Activated CD8-positive, alpha-beta T cell treated with anti-CD3 and anti-CD28 coated beads for 36 hours (primary cell): ENCODE measurements at regions not wholly inside any gene's neighbourhood (a gene's known extent, or its start where the extent isn't known, plus 50 kb on each side); places are given as distances from the start of the nearest gene placed in this dataset.

Source experiments
- ATAC-seq: fragments of 200-7000 bp; cut with Tn5 transposase; one replicate; pipeline ENCODE4 v1.10.0; 2021; ENCODE audit warnings: mild to moderate bottlenecking, moderate library complexity
- CTCF ChIA-PET: fragments of 350-600 bp; sonication (Branson Sonifier 250); formaldehyde crosslinking; loops from one replicate; lab custom pipeline; 2021; ENCODE audit warnings: antibody characterized with exemption; lab: Charles Lee
- POLR2A ChIA-PET: fragments of 350-600 bp; sonication (Branson Sonifier 250); formaldehyde crosslinking; loops from one replicate; lab custom pipeline; 2021; ENCODE audit warnings: antibody characterized with exemption; lab: Charles Lee
- DNase-seq: peaks from one replicate; pipeline ENCODE4 v3.0.0-alpha.2; 2020
- H3K27ac Mint-ChIP-seq: one replicate; pipeline ENCODE4 v1.8.0; 2021; ENCODE audit warnings: mild to moderate bottlenecking, mixed read lengths
- H3K27me3 Mint-ChIP-seq: one replicate; pipeline ENCODE4 v1.8.0; 2021; ENCODE audit warnings: mixed read lengths
- H3K36me3 Mint-ChIP-seq: one replicate; pipeline ENCODE4 v1.8.0; 2021; ENCODE audit warnings: low read depth, mixed read lengths
- H3K4me1 Mint-ChIP-seq: one replicate; pipeline ENCODE4 v1.8.0; 2021; ENCODE audit warnings: low read depth, mixed read lengths
- H3K4me3 Mint-ChIP-seq: one replicate; pipeline ENCODE4 v1.8.0; 2021; ENCODE audit warnings: mild to moderate bottlenecking, moderate library complexity, mixed read lengths
- H3K9me3 Mint-ChIP-seq: one replicate; pipeline ENCODE4 v1.8.0; 2021; ENCODE audit warnings: mixed read lengths
- intact Hi-C: fragments of 100-400 bp; cut with micrococcal nuclease; formaldehyde crosslinking; loops from one replicate; pipeline ENCODE4 v1.10.0; 2022
- TF ChIP-seq, protein P1 (sequence below): fragments of 200-600 bp; IDR thresholded peaks from one replicate; pipeline ENCODE4 v1.8.0; 2022; ENCODE audit warnings: antibody characterized with exemption, mild to moderate bottlenecking

DNA sequence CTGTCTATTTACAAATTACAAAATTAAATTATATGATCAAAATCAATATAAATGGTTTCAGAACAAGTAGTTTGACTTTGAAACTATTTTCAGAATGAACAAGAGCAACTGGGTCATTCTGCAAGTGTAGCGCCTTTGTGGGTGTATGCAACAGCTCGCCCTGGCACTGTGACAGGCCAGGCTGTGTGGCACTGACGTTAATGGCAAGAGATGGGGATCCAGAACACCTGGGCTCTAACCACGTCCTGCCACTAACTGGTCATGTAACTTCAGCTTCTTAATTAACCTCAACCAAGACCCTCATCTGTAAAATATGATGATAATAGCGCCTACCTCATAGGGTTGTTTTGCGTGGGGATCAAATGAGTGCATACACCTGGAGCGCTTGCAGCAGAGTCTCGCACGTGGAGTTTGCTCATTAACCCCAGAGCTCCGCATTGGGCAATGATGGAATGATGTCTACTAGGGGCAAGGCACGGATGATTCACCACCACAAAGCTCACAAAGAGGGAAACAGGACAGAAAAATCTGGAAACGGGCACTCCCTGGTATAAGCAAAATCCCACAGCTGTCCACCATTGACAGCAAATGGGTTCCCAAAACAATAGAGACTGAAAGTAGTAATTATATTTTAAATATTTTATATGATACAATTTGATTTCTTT lies 639.4 kb downstream of the SEMA5A start:
- Mint-ChIP-seq H3K9me3 (no peaks in the 10 kb centered on the region), H3K27ac (no peak overlapping the region), H3K4me3 (no peak overlapping the region), H3K4me1 (no peaks in the 10 kb centered on the region), H3K36me3 (no peaks in the 10 kb centered on the region), H3K27me3 (no peaks in the 10 kb centered on the region)
- intact Hi-C loops: no loop called here
- TF ChIP-seq, protein P1, sequence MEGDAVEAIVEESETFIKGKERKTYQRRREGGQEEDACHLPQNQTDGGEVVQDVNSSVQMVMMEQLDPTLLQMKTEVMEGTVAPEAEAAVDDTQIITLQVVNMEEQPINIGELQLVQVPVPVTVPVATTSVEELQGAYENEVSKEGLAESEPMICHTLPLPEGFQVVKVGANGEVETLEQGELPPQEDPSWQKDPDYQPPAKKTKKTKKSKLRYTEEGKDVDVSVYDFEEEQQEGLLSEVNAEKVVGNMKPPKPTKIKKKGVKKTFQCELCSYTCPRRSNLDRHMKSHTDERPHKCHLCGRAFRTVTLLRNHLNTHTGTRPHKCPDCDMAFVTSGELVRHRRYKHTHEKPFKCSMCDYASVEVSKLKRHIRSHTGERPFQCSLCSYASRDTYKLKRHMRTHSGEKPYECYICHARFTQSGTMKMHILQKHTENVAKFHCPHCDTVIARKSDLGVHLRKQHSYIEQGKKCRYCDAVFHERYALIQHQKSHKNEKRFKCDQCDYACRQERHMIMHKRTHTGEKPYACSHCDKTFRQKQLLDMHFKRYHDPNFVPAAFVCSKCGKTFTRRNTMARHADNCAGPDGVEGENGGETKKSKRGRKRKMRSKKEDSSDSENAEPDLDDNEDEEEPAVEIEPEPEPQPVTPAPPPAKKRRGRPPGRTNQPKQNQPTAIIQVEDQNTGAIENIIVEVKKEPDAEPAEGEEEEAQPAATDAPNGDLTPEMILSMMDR: no peak
- CTCF ChIA-PET: no interaction called here
- POLR2A ChIA-PET: no interaction called here
- no peak for DNase-seq
- ATAC-seq: no peak

DNA sequence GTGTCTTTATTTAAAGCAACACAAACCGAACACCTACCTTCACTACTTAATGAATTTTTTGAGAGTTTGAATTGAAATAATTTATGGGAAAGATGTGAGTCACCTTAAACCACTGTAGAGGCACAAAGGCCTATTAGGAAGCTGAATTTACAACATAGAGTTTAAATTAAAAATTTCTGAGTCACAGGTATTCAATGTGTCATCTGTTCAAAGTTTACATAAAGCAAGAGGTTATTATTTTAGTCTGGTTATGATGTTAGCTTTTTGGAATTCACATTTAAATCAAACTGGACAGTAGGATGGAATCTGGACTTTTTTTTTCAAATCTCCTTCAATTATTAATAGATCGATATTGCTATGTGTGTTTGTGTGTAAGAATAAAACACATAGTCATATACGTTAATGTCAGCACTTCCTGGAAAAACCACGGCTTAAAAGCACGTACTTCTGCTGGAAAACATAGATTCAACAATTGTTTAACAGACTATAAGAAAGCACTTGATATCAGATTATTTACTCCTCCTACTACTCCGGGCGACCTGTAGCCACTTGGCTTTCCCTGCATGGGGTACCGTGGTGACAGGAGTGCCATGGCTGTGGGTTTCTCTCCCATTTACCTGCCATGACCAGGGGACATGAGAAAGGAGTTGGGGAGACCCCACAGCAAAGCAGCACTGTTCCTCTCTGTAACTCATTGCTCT lies 638.6 kb downstream of the SEMA5A start:
- ChIA-PET POLR2A (no interaction called here), CTCF (interaction anchor here (0.7 to 2.5 kb wide), 4 partner anchors 10 to 64 kb away, joined by 3 to 7 read pairs (median 4); no protein-coding TSS in a partner anchor)
- ATAC-seq: no peak
- Mint-ChIP-seq H3K36me3 (no peaks in the 10 kb centered on the region), H3K9me3 (no peaks in the 10 kb centered on the region), H3K27me3 (no peaks in the 10 kb centered on the region), H3K4me3 (no peak overlapping the region), H3K27ac (no peak overlapping the region), H3K4me1 (no peaks in the 10 kb centered on the region)
- no peak for DNase-seq
- intact Hi-C loops: no loop called here
- TF ChIP-seq, protein P1: no peak

DNA sequence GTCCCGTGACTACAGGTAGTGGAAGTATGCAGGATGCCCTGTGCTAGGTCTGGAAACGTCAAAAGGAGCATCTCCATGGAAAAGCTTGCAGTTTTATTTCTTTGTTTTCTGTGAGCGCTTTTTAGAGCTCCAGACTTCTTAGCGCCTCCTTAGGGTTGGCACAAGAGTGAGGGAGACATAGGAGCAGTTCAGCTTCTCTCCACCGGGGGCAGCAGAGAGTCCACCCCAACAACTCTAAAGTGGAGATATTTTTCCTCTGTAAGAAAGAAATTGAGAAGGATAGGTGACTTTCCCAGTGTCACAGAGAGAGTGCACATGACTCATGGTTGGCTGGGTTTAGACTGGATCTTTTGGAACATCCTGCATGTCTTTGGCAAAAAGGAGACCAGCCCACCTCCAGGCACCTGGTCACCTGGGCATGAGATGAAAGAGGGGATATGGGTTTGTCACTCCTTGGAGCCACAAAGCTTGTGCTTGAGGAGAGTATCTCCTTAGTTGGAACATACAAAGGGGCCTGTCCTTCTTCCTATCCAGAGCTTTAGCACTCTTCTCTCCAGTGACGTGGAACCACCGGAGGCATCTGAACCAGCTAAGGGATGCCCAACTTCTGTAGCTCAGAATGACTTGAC lies 637.7 kb downstream of the SEMA5A start:
- DNase-seq (peak; percentile 45), ATAC-seq (peak; percentile 56)
- no peaks in the 10 kb centered on the region for H3K9me3 Mint-ChIP-seq
- H3K4me3 Mint-ChIP-seq: no peak overlapping the region
- POLR2A ChIA-PET: no interaction called here
- CTCF ChIA-PET: interaction anchor here (0.7 to 2.5 kb wide), 5 partner anchors 11 to 65 kb away, joined by 3 to 7 read pairs (median 3); no protein-coding TSS in a partner anchor
- no peaks in the 10 kb centered on the region for H3K4me1 Mint-ChIP-seq
- H3K27me3 Mint-ChIP-seq: no peaks in the 10 kb centered on the region
- no peaks in the 10 kb centered on the region for H3K36me3 Mint-ChIP-seq
- H3K27ac Mint-ChIP-seq: no peak overlapping the region
- intact Hi-C loops: no loop called here
- TF ChIP-seq, protein P1: peak; percentile 72

DNA sequence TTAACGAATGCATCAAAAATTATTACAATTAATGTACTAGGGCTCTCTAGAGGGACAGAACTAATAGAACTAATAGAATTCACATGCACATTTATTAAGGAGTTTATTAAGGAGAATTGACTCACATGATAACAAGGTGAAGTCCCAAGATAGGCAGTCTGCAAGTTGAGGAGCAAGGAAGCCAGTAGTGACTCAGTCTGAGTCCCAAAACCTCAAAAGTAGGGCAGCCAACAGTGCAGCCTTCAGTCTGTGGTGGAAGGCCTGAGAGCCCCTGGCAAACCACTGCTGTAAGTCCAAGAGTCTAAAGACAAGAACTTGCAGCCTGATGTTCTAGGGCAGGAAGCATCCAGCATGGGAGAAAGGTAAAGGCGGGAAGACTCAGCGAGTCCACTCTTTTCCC lies 633.8 kb downstream of the SEMA5A start:
- TF ChIP-seq, protein P1: no peak
- Mint-ChIP-seq H3K27ac (no peak overlapping the region), H3K27me3 (no peaks in the 10 kb centered on the region), H3K4me3 (no peak overlapping the region), H3K36me3 (no peaks in the 10 kb centered on the region), H3K9me3 (peaks cover 7% of the 10 kb centered on the region), H3K4me1 (no peaks in the 10 kb centered on the region)
- ChIA-PET POLR2A (no interaction called here), CTCF (no interaction called here)
- intact Hi-C loops: no loop called here
- DNase-seq (no peak), ATAC-seq (no peak)

DNA sequence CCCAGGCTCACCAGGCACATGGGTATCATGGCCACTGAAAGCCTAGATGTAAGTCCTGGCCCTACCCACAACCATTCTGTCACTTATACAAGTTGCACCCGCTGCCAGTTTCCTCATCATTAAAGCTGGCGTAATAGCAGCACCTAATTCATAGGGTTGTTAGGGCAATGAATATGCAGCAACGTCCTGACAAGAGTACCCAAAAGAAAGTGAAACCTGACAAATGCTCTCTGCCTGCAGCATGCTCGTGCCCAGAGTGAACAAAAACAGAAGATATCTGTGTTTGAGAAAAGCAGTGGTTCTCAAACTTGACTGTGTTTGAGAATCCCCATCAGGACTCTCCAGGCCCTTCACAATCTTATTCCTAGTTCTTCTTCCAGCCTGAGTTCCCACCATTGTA lies 632.4 kb downstream of the SEMA5A start:
- TF ChIP-seq, protein P1: no peak
- no peak overlapping the region for H3K4me3 Mint-ChIP-seq
- no peak overlapping the region for H3K27ac Mint-ChIP-seq
- ChIA-PET POLR2A (no interaction called here), CTCF (no interaction called here)
- no peaks in the 10 kb centered on the region for H3K4me1 Mint-ChIP-seq
- intact Hi-C loops: no loop called here
- DNase-seq: no peak
- peaks cover 7% of the 10 kb centered on the region for H3K9me3 Mint-ChIP-seq
- no peak for ATAC-seq
- no peaks in the 10 kb centered on the region for H3K36me3 Mint-ChIP-seq
- H3K27me3 Mint-ChIP-seq: no peaks in the 10 kb centered on the region
